ENCODE measurements at regions not wholly inside any gene's neighbourhood (a gene's known extent, or its start where the extent isn't known, plus 50 kb on each side); places are given as distances from the start of the nearest gene placed in this dataset.

- Histone ChIP-seq H3K36me3 (replicated peaks in 1 of 2) (no peaks in the 10 kb centered on the region), H3K27me3 (no peaks in the 10 kb centered on the region), H3K4me3 (no peak overlapping the region), H3K9me3 (replicated peaks in 1 of 3) (no peaks in the 10 kb centered on the region), H3K4me1 (replicated peaks in 1 of 2) (no peaks in the 10 kb centered on the region), H3K27ac (no peak overlapping the region)
- WGBS, 4 donors = 86 to 98% (median 87%) methylated on average over 1 of the region's 1 CpG
- TF ChIP-seq POLR2A (IDR thresholded peaks at IDR 0.05) (no peak), CTCF (IDR thresholded peaks at IDR 0.05) (no peak)
- no peak for DNase-seq
- intact Hi-C loops (cut with DNase I) = no loop called here
These were observed 103.1 kb downstream of the APIP start for GRCh38 chr11:34812905-34813576.

- H3K4me3 ChIP-seq = no peak overlapping the region
- intact Hi-C loops (cut with DNase I) = no loop called here
- H3K27ac ChIP-seq = no peak overlapping the region
- no peaks in the 10 kb centered on the region for H3K27me3 ChIP-seq
- no peaks in the 10 kb centered on the region for H3K9me3 ChIP-seq (replicated peaks in 1 of 3)
- H3K4me1 ChIP-seq (replicated peaks in 1 of 2) = no peaks in the 10 kb centered on the region
- no peaks in the 10 kb centered on the region for H3K36me3 ChIP-seq (replicated peaks in 1 of 2)
- TF ChIP-seq CTCF (IDR thresholded peaks at IDR 0.05) = no peak
- no peak for TF ChIP-seq POLR2A (IDR thresholded peaks at IDR 0.05)
- no peak for DNase-seq
- 78 to 82% (median 79%) methylated on average over 3 of the region's 3 CpGs for WGBS, 4 donors
These were observed 104.3 kb downstream of the APIP start for GRCh38 chr11:34811858-34812257.

GRCh38 chr11:34810107-34810562 lies 106.0 kb downstream of the APIP start:
- 94 to 95% (median 94%) methylated on average over 2 of the region's 2 CpGs for WGBS, 4 donors
- no peaks in the 10 kb centered on the region for H3K36me3 ChIP-seq (replicated peaks in 1 of 2)

More at GRCh38 chr11:34810107-34810562, 106.0 kb downstream of the APIP start:
- Histone ChIP-seq H3K27ac (no peak overlapping the region), H3K4me1 (replicated peaks in 1 of 2) (no peaks in the 10 kb centered on the region), H3K4me3 (no peak overlapping the region), H3K9me3 (replicated peaks in 1 of 3) (no peaks in the 10 kb centered on the region), H3K27me3 (no peaks in the 10 kb centered on the region)
- no peak for TF ChIP-seq CTCF (IDR thresholded peaks at IDR 0.05)
- TF ChIP-seq POLR2A (IDR thresholded peaks at IDR 0.05) = no peak
- intact Hi-C loops (cut with DNase I) = no loop called here
- DNase-seq = no peak

All from adrenal gland (tissue), 9 donors.